ENCODE measurements at regions not wholly inside any gene's neighbourhood (a gene's known extent, or its start where the extent isn't known, plus 50 kb on each side); places are given as distances from the start of the nearest gene placed in this dataset.
"Not testable (repeated sequence)": the region's sequence is repeated elsewhere in the genome, so short reads cannot be mapped to it uniquely, and the experiment has no call there.

DNA sequence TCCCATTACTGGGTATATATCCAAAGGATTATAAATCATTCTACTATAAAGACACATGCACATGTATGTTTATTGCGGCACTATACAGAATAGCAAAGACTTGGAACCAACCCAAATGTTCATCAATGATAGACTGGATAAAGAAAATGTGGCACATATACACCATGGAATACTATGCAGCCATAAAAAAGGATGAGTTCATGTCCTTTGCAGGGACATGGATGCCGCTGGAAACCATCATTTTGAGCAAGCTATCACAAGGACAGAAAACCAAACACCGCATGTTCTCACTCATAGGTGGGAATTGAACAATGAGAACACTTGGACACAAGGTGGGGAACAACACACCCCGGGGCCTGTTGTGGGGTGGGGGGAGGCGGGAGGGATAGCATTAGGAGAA is 57.0 kb upstream of the NEUROD1 start:
- not testable (repeated sequence) for H3K9me3 Mint-ChIP-seq, H3K4me3 Mint-ChIP-seq
- peaks cover 21% of the 10 kb centered on the region for H3K27me3 Mint-ChIP-seq

DNA sequence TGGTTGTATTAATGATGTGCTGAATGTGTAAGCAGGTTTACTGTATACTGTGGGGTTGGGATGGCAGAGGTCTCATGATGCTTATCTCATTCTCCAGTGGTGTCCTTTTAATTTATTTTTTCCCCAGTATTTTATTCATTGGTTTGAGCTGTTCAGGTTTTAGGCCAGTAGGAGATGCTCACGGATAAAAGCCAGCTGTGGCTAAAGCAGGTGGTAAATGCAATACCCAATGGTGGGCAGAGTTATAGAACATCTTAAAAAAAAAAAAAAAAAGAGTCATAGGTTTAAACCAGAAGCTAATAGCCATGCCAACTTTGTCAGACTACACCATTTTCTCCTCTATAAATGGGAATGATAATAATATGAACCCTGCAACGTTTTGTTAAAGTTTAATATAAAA is 57.8 kb upstream of the NEUROD1 start:
- Mint-ChIP-seq H3K27ac (no peak overlapping the region), H3K27me3 (peaks cover 14% of the 10 kb centered on the region), H3K36me3 (no peaks in the 10 kb centered on the region), H3K9me3 (peaks cover 5% of the 10 kb centered on the region), H3K4me3 (no peak overlapping the region), H3K4me1 (no peaks in the 10 kb centered on the region)
- DNase-seq = no peak

More for the DNA sequence above, 57.0 kb upstream of the NEUROD1 start:
- H3K36me3 Mint-ChIP-seq, DNase-seq, H3K4me1 Mint-ChIP-seq, H3K27ac Mint-ChIP-seq: not testable (repeated sequence)

DNA sequence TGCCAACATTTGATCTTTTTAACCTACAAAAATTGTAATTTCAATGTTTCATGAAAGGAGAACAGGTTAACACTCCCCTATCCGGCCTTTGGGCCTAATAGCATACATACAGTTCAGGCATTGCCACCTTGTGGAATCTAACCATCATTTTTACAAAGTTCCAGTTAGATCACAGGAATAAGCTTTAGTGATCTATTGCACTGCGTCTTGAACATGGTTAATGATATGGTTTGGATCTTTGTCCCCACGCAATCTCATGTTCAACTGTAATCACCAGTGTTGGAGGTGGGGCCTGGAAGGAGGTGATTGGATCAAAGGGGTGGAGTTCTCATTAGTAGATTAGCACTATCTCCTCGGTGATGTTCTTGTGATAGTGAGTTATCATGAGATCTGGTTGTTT is 58.2 kb upstream of the NEUROD1 start:
- no peak for DNase-seq
- H3K27me3 Mint-ChIP-seq = peaks cover 12% of the 10 kb centered on the region
- no peaks in the 10 kb centered on the region for H3K4me1 Mint-ChIP-seq
- H3K9me3 Mint-ChIP-seq = peaks cover 4% of the 10 kb centered on the region
- H3K27ac Mint-ChIP-seq = no peak overlapping the region
- H3K36me3 Mint-ChIP-seq = no peaks in the 10 kb centered on the region
- H3K4me3 Mint-ChIP-seq = no peak overlapping the region

DNA sequence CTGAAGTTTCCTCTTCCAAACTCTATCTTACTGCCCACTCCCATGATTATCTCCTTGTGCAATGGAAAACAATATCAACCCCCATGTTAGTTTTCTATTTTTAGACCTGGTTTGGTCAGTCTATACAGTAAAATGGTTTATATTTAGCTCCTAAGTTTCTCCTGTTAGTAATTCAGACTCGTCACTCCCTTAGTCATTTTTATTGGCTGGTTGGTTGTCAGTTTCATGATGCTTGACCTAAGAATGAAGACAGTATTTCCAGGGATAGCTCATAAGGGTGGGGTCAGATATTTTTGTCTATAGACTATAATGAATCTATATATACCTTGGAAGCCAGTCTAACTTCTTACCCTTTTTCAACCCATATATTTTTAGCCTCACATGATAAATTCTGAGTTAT is 61.4 kb upstream of the NEUROD1 start:
- no peak for DNase-seq
- Mint-ChIP-seq H3K4me3 (no peak overlapping the region), H3K36me3 (no peaks in the 10 kb centered on the region), H3K27me3 (no peaks in the 10 kb centered on the region), H3K4me1 (no peaks in the 10 kb centered on the region), H3K27ac (no peak overlapping the region), H3K9me3 (peaks cover 2% of the 10 kb centered on the region)

DNA sequence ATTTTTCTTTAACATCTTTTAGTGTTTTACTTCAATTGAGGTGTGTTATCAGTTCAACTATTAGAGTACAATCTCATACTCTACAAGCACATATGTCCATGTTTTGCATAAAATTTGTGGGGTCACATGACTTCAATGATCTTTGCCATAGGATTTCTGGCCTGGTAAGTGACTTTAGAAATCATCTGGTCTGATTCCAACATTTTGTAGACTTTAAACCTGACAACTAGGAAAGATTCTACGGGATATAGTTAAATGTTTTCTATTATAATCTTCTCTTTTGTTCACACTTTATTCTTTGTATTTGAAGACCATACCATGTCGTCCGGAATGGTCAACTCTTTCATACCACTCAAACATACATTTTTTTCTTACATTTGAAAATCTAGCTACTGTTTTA is 62.0 kb upstream of the NEUROD1 start:
- H3K4me1 Mint-ChIP-seq = no peaks in the 10 kb centered on the region
- H3K27me3 Mint-ChIP-seq = no peaks in the 10 kb centered on the region
- no peaks in the 10 kb centered on the region for H3K36me3 Mint-ChIP-seq
- H3K27ac Mint-ChIP-seq = no peak overlapping the region
- H3K4me3 Mint-ChIP-seq = no peak overlapping the region
- no peak for DNase-seq
- no peaks in the 10 kb centered on the region for H3K9me3 Mint-ChIP-seq

DNA sequence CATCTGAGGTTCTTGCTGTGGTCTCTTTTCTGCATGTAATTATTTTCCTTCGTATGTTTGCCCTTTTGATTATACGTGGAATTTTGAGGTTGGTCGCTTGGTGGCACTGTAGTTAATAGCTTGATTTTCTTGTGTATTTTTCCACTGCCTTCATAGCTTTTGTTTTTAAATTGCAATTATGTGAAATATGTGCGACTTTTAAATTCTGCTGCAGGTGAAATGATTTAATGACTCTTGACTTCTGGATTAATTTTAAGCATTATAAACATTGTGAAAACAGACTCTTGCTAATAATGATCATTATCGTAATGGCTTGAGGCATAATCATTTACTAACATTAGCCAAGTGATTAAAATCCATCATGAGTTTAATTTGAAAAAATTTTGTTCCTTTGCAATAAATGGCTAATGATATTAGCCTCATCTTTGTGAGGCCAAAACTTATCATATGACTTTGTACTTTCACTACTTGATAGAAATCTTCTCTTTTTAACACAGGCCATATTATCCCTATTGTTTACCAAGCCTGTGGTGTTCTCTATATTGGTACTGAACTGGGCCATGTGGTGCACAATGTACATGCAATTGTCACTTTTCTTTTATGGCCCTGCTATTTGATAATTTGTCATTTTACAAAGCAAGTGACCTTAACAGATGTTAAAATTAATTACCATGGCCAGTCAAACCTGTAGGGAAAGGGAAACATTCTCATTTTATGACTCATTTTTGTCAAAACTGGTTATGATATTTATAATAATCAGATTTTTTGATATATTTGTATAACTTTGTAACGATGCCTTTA is 62.8 kb upstream of the NEUROD1 start:
- H3K36me3 Mint-ChIP-seq = no peaks in the 10 kb centered on the region
- no peak overlapping the region for H3K4me3 Mint-ChIP-seq
- no peaks in the 10 kb centered on the region for H3K27me3 Mint-ChIP-seq
- H3K27ac Mint-ChIP-seq = no peak overlapping the region
- no peaks in the 10 kb centered on the region for H3K9me3 Mint-ChIP-seq
- H3K4me1 Mint-ChIP-seq = no peaks in the 10 kb centered on the region
- DNase-seq = peak; percentile 2

DNA sequence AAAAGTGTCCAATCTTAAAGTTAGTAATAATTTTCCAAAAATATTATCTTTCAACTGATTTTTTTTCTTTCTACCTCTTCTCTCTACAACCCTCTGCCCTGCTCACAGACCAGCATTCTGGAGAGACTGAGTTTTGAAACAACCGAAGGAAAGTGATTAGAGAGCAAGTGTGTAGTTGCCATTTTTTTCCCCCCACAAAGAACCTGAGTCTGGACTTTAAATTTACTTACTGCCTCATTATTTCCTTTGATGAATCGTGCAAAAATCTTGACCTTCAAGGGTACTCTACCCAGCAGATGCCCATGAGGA is 63.4 kb upstream of the NEUROD1 start:
- H3K4me3 Mint-ChIP-seq = no peak overlapping the region
- no peaks in the 10 kb centered on the region for H3K27me3 Mint-ChIP-seq
- no peaks in the 10 kb centered on the region for H3K36me3 Mint-ChIP-seq
- no peak overlapping the region for H3K27ac Mint-ChIP-seq
- no peak for DNase-seq
- H3K4me1 Mint-ChIP-seq = no peaks in the 10 kb centered on the region
- no peaks in the 10 kb centered on the region for H3K9me3 Mint-ChIP-seq

DNA sequence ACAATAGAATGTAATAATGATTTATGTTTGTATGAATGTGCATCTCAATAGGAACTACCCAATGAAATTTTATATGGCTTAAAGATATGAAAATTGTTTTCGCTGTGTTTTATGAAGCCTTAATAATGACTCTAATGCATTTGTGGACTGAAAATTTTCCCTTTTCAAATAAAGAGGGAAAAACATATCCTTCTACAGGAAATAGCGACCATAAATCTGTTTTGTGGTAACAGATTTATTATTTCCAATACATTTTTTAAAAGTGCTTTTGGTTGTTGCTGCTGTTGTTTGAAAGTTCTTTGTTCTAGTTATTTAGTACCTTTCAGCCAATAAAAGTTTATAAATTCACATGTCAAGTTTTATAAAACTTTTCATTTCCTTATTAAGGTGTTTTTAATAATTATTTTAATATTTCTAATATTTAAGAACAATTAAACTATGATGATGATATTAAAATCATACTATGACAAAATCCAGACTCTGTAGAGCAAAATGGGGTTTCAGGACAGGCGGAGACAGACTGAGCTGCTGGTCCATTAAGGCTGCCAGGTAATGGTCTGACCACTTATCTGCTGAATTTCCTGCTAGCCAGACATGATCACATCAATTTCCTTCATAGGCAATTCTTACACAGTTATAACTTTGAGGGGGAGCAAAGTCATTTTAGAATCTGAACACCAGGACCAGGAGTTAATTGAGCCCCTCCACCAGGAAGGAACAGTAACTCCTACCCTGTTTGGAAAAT is 65.7 kb upstream of the NEUROD1 start:
- H3K4me1 Mint-ChIP-seq = no peaks in the 10 kb centered on the region
- peaks cover 3% of the 10 kb centered on the region for H3K27me3 Mint-ChIP-seq

DNA sequence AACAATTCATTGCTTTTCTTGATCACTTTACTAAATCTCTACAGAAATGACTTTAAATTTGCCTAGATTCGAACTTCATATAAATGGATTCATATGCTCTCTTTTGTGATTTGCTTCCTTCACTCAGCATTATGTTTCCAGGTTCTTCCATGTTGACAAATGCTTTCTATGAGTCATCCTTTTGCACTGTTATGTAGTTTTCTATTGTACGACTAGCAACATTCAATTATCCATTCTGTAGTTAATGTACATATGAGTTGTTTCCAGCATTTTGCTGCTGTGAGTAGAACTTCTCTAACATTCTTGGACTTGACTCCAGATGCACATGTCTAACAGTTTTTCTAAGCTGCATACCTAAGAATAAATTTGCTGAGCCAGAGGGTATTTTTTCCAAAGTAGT is 66.5 kb upstream of the NEUROD1 start:
- Mint-ChIP-seq H3K27ac (no peak overlapping the region), H3K27me3 (peaks cover 9% of the 10 kb centered on the region), H3K4me1 (no peaks in the 10 kb centered on the region), H3K4me3 (no peak overlapping the region), H3K36me3 (no peaks in the 10 kb centered on the region), H3K9me3 (no peaks in the 10 kb centered on the region)
- no peak for DNase-seq

More for the DNA sequence above, 65.7 kb upstream of the NEUROD1 start:
- H3K9me3 Mint-ChIP-seq = no peaks in the 10 kb centered on the region
- DNase-seq = no peak
- no peak overlapping the region for H3K4me3 Mint-ChIP-seq
- no peaks in the 10 kb centered on the region for H3K36me3 Mint-ChIP-seq
- no peak overlapping the region for H3K27ac Mint-ChIP-seq

DNA sequence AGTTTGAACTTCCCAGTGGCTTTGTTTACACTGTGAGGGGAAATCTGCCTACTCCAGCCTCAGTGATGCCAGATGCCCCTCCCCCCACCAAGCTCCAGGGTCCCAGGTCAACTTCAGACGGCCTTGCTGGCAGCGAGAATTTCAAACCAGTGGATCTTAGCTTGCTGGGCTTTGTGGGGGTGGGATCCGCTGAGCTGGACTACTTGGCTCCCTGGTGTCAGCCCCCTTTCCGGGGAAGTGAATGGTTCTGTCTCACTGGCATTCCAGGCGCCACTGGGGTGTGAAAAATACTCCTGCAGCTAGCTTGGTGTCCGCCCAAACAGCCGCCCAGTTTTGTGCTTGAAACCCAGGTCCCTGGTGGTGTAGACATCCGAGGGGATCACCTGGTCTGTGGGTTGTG is 70.0 kb upstream of the NEUROD1 start:
- Mint-ChIP-seq H3K4me1 (no peaks in the 10 kb centered on the region), H3K27me3 (peaks cover 10% of the 10 kb centered on the region), H3K9me3 (no peaks in the 10 kb centered on the region), H3K4me3 (no peak overlapping the region), H3K27ac (no peak overlapping the region), H3K36me3 (no peaks in the 10 kb centered on the region)
- no peak for DNase-seq

DNA sequence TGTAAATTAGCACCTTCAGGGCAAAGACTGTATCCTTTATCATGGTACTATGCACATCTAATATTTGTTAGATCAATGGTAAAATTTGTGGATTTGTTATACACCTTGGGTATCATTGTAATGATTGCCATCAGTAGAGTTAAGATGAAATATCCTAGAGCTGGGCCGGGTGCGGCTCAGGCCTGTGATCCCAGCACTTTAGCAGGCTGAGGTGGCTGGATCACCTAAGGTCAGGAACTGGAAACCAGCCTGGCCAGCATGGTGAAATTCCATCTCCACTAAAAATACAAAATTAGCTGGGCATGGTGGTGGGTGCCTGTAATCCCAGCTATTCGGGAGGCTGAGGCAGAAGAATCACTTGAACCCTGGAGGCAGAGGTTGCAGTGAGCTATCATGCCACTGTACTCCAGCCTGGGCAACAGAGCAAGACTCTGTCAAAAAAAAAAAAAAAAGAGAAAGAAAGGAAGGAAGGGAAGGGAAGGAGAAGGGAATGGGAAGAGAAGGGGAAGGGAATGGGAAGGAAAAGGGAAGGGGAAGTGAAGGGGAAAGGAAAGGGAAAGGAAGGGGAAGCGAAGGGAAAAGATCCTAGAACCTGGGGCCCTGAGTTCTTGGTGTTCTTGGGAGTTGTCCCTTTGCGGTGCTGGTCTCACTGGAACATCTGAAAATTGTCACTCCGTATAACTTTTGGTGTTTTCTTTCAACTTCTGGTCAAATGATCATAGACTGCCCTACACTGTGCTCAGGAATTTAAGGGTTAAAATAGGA is 71.1 kb upstream of the NEUROD1 start:
- no peak for DNase-seq
- H3K27ac Mint-ChIP-seq = no peak overlapping the region
- no peaks in the 10 kb centered on the region for H3K9me3 Mint-ChIP-seq
- H3K36me3 Mint-ChIP-seq = no peaks in the 10 kb centered on the region
- peaks cover 10% of the 10 kb centered on the region for H3K27me3 Mint-ChIP-seq
- H3K4me1 Mint-ChIP-seq = no peaks in the 10 kb centered on the region
- no peak overlapping the region for H3K4me3 Mint-ChIP-seq

DNA sequence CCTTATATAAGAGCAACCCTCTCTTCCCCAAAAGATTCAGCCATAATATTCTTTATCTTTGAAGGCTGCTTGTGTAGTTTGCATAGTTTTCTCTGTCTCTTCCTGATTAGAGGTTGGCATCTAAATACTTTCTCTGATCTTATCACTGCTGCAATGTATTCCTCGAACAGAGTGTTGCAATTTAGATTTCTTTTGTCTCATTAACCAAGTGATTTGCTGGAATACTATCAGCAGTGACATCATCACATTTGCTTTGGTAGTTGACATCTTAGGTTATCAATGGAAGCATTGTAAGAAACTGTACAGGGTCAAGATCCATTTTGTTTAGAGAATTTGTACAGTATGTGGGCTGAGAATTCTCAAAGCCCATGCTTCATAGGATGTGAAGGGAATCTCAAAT is 72.0 kb upstream of the NEUROD1 start:
- DNase-seq = no peak
- Mint-ChIP-seq H3K27me3 (peaks cover 10% of the 10 kb centered on the region), H3K4me3 (no peak overlapping the region), H3K9me3 (no peaks in the 10 kb centered on the region), H3K4me1 (no peaks in the 10 kb centered on the region), H3K36me3 (no peaks in the 10 kb centered on the region), H3K27ac (no peak overlapping the region)

DNA sequence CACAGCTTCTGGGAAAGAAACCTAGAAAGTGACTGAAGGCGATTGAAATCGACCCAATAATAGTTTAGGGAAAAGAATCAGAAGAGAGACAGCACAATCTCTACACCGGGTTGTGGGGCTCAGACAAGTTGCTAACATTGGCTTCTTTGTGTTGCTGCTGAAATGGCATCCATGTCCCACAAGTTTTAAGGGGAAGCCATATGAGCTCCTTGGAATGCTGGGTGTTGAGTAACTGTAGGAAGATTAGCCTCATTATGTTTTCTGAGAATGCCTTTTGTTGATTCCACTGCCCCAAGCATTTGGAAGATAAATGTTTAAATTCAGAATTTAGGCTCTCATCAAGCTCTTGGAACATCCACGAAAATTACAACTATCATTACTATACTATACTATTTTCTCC is 73.4 kb upstream of the NEUROD1 start:
- Mint-ChIP-seq H3K4me3 (no peak overlapping the region), H3K27me3 (peaks cover 10% of the 10 kb centered on the region), H3K27ac (no peak overlapping the region), H3K4me1 (no peaks in the 10 kb centered on the region), H3K9me3 (no peaks in the 10 kb centered on the region), H3K36me3 (no peaks in the 10 kb centered on the region)
- DNase-seq = no peak

DNA sequence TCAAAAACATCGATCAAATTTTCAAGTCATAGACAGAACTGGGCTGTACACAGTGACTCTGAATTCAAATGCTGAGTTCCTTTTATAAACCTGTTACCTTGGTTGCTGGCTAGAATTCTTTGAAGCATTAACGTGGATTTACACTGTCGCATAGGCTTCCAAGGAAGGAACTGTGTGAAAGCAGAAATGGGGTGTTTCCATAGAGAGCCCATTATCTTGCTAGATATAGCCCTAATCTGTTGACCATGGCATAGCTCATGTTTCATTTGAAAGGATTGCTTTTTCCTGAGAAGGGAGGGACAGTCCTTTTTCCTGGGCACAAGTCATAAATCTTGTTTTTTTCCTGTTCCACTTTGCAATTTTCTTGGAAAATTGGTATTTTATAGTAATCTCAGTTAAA is 73.8 kb upstream of the NEUROD1 start:
- Mint-ChIP-seq H3K36me3 (no peaks in the 10 kb centered on the region), H3K4me1 (no peaks in the 10 kb centered on the region), H3K27ac (no peak overlapping the region), H3K9me3 (no peaks in the 10 kb centered on the region), H3K4me3 (no peak overlapping the region), H3K27me3 (peaks cover 10% of the 10 kb centered on the region)
- no peak for DNase-seq

DNA sequence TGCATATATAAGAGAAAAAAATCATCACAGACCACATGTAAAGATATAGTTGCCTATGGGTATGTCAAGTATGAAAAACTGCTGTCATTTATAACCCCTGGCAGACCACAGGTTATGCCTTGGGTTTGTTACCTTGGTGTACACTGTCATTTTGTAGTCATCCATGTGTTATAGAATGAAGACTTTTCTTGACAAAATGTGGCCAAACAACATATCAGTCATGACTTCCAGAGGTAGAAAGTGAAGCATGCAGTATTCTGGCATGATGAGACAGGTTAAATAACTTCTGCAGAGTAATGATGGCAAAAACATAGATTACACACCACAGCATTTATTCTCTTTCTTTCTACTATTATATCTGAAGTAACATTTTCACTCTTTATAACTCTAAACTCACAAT is 74.9 kb upstream of the NEUROD1 start:
- DNase-seq = no peak
- Mint-ChIP-seq H3K36me3 (no peaks in the 10 kb centered on the region), H3K27ac (no peak overlapping the region), H3K4me1 (no peaks in the 10 kb centered on the region), H3K4me3 (no peak overlapping the region), H3K9me3 (no peaks in the 10 kb centered on the region), H3K27me3 (peaks cover 15% of the 10 kb centered on the region)

Measured in activated naive CD8-positive, alpha-beta T cell treated with anti-CD3 and anti-CD28 coated beads for 36 hours (primary cell).